Transverse colon (tissue), 4 donors: ENCODE measurements at regions not wholly inside any gene's neighbourhood (a gene's known extent, or its start where the extent isn't known, plus 50 kb on each side); places are given as distances from the start of the nearest gene placed in this dataset.

Source experiments
- CTCF ChIP-seq, 5 experiments: fragments of 200-600 bp in 3 of 5; fragments of 450-650 bp in 2 of 5; sonication (generic) in 3 of 5; IDR thresholded peaks; 1 replicate in 2 of 5; 2 replicates in 3 of 5; pipeline ENCODE4 v1.5.1; 2016 to 2017; ENCODE audit warnings: antibody characterized with exemption in 5 of 5, inconsistent platforms in 3 of 5, mild to moderate bottlenecking in 2 of 5, moderate library complexity in 1 of 5
- POLR2AphosphoS5 ChIP-seq, 3 donors: sonication (generic); formaldehyde crosslinking; IDR thresholded peaks; one replicate each; pipeline ENCODE4 v1.6.1; 2016; ENCODE audit warnings: antibody characterized with exemption in 3 of 3

DNA sequence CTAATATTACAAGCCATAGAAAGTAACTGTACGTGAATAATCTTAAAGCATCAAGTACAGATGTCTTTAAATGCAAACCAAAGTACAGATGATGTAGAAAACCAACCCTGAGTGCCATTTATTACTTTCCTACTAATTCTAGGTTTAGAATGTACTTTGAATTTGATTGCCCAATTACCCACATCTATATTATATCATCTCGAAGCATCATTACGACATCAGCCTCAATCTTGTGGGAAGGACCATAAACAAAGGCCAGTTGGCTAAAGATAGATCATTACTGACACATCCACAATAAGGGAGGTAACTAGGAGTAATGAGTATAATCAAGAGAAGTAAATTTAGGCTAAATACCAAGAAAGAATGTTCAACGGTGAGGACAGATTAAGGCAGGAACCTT is 478.9 kb downstream of the BCAT1 start:
- TF ChIP-seq CTCF (IDR thresholded peaks at IDR 0.05) (no peak), POLR2AphosphoS5 (IDR thresholded peaks at IDR 0.05) (no peak)
